ENCODE measurements at regions not wholly inside any gene's neighbourhood (a gene's known extent, or its start where the extent isn't known, plus 50 kb on each side); places are given as distances from the start of the nearest gene placed in this dataset.

- no peak overlapping the region for H3K4me3 ChIP-seq (ENCODE audit: low read depth in 1 of 2, low read length in 2 of 2)
- no peak overlapping the region for H3K9ac ChIP-seq (ENCODE audit: low read depth in 1 of 2, low read length in 2 of 2)
- H3K4me1 ChIP-seq (ENCODE audit: control insufficient read depth in 1 of 2, insufficient read depth in 2 of 2, low read length in 2 of 2), result no peaks in the 10 kb centered on the region
- H3K27me3 ChIP-seq (ENCODE audit: control insufficient read depth in 1 of 2, insufficient read depth in 2 of 2, low read length in 2 of 2), result no peaks in the 10 kb centered on the region
- no peaks in the 10 kb centered on the region for H3K36me3 ChIP-seq (ENCODE audit: control insufficient read depth in 1 of 2, insufficient read depth in 2 of 2, low read length in 2 of 2)
- H3K27ac ChIP-seq (ENCODE audit: low read depth, low read length), result no peak overlapping the region
- H3K9me3 ChIP-seq (ENCODE audit: control insufficient read depth in 1 of 2, low read length in 2 of 2), result no peaks in the 10 kb centered on the region
Observed at GRCh38 chr4:111812760-111813159, 332.5 kb upstream of the FAM241A start.

GRCh38 chr4:111813555-111814140 is 331.6 kb upstream of the FAM241A start:
- H3K9ac ChIP-seq (ENCODE audit: low read depth in 1 of 2, low read length in 2 of 2), result no peak overlapping the region
- H3K27ac ChIP-seq (ENCODE audit: low read depth, low read length), result no peak overlapping the region

GRCh38 chr4:111814961-111815360 is 330.3 kb upstream of the FAM241A start:
- Histone ChIP-seq H3K4me1 (ENCODE audit: control insufficient read depth in 1 of 2, insufficient read depth in 2 of 2, low read length in 2 of 2) (no peaks in the 10 kb centered on the region), H3K27ac (ENCODE audit: low read depth, low read length) (no peak overlapping the region), H3K9ac (ENCODE audit: low read depth in 1 of 2, low read length in 2 of 2) (no peak overlapping the region), H3K36me3 (ENCODE audit: control insufficient read depth in 1 of 2, insufficient read depth in 2 of 2, low read length in 2 of 2) (no peaks in the 10 kb centered on the region), H3K27me3 (ENCODE audit: control insufficient read depth in 1 of 2, insufficient read depth in 2 of 2, low read length in 2 of 2) (no peaks in the 10 kb centered on the region), H3K9me3 (ENCODE audit: control insufficient read depth in 1 of 2, low read length in 2 of 2) (no peaks in the 10 kb centered on the region), H3K4me3 (ENCODE audit: low read depth in 1 of 2, low read length in 2 of 2) (no peak overlapping the region)

More at GRCh38 chr4:111813555-111814140, 331.6 kb upstream of the FAM241A start:
- Histone ChIP-seq H3K4me1 (ENCODE audit: control insufficient read depth in 1 of 2, insufficient read depth in 2 of 2, low read length in 2 of 2) (no peaks in the 10 kb centered on the region), H3K9me3 (ENCODE audit: control insufficient read depth in 1 of 2, low read length in 2 of 2) (no peaks in the 10 kb centered on the region), H3K36me3 (ENCODE audit: control insufficient read depth in 1 of 2, insufficient read depth in 2 of 2, low read length in 2 of 2) (no peaks in the 10 kb centered on the region), H3K4me3 (ENCODE audit: low read depth in 1 of 2, low read length in 2 of 2) (no peak overlapping the region), H3K27me3 (ENCODE audit: control insufficient read depth in 1 of 2, insufficient read depth in 2 of 2, low read length in 2 of 2) (no peaks in the 10 kb centered on the region)

DNA sequence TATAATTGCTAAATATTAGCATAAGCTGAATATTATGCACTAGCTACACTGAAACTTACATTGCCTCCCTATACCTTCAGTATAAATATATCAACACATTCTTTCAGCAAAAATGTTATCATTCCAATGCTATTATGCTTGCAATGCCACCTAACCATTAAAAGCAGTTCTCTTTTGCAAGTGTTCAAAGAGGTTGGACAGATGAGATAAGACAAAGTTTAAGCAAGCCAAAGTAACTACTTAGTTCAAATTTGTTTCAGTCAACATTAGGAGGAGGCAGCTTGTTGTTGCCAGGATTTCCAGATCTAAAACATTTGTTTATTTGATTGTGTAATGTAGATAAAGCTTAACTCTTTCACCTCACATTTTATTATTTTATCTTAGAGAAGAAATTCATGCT is 323.9 kb upstream of the FAM241A start:
- no peaks in the 10 kb centered on the region for H3K9me3 ChIP-seq (ENCODE audit: control insufficient read depth in 1 of 2, low read length in 2 of 2)
- no peaks in the 10 kb centered on the region for H3K27me3 ChIP-seq (ENCODE audit: control insufficient read depth in 1 of 2, insufficient read depth in 2 of 2, low read length in 2 of 2)
- H3K36me3 ChIP-seq (ENCODE audit: control insufficient read depth in 1 of 2, insufficient read depth in 2 of 2, low read length in 2 of 2), result no peaks in the 10 kb centered on the region
- no peak overlapping the region for H3K9ac ChIP-seq (ENCODE audit: low read depth in 1 of 2, low read length in 2 of 2)
- no peak overlapping the region for H3K4me3 ChIP-seq (ENCODE audit: low read depth in 1 of 2, low read length in 2 of 2)
- no peaks in the 10 kb centered on the region for H3K4me1 ChIP-seq (ENCODE audit: control insufficient read depth in 1 of 2, insufficient read depth in 2 of 2, low read length in 2 of 2)
- H3K27ac ChIP-seq (ENCODE audit: low read depth, low read length), result no peak overlapping the region

GRCh38 chr4:111836601-111837000 is 308.7 kb upstream of the FAM241A start:
- no peaks in the 10 kb centered on the region for H3K27me3 ChIP-seq (ENCODE audit: control insufficient read depth in 1 of 2, insufficient read depth in 2 of 2, low read length in 2 of 2)

DNA sequence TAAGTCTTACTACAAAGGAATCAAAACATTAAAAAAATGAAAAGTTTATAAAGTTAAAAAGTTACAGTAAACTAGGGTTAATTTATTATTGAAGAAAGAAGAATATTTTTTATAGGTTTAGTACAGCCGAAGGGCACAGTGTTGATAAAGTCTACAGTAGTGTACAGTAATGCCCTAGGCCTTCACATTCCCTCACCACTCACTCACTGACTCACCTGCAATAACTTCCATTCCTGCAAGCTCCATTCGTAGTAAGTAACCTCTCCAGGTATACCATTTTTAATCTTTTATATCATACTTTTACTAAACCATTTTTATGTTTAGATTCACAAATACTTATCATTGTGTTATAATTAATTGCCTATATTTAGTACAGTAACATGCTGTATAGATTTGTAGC is 307.5 kb upstream of the FAM241A start:
- no peaks in the 10 kb centered on the region for H3K27me3 ChIP-seq (ENCODE audit: control insufficient read depth in 1 of 2, insufficient read depth in 2 of 2, low read length in 2 of 2)
- H3K4me1 ChIP-seq (ENCODE audit: control insufficient read depth in 1 of 2, insufficient read depth in 2 of 2, low read length in 2 of 2), result no peaks in the 10 kb centered on the region
- no peak overlapping the region for H3K4me3 ChIP-seq (ENCODE audit: low read depth in 1 of 2, low read length in 2 of 2)
- no peak overlapping the region for H3K9ac ChIP-seq (ENCODE audit: low read depth in 1 of 2, low read length in 2 of 2)
- H3K27ac ChIP-seq (ENCODE audit: low read depth, low read length), result no peak overlapping the region
- no peaks in the 10 kb centered on the region for H3K9me3 ChIP-seq (ENCODE audit: control insufficient read depth in 1 of 2, low read length in 2 of 2)
- no peaks in the 10 kb centered on the region for H3K36me3 ChIP-seq (ENCODE audit: control insufficient read depth in 1 of 2, insufficient read depth in 2 of 2, low read length in 2 of 2)

More at GRCh38 chr4:111836601-111837000, 308.7 kb upstream of the FAM241A start:
- Histone ChIP-seq H3K27ac (ENCODE audit: low read depth, low read length) (no peak overlapping the region), H3K9ac (ENCODE audit: low read depth in 1 of 2, low read length in 2 of 2) (no peak overlapping the region), H3K4me3 (ENCODE audit: low read depth in 1 of 2, low read length in 2 of 2) (no peak overlapping the region), H3K36me3 (ENCODE audit: control insufficient read depth in 1 of 2, insufficient read depth in 2 of 2, low read length in 2 of 2) (no peaks in the 10 kb centered on the region), H3K9me3 (ENCODE audit: control insufficient read depth in 1 of 2, low read length in 2 of 2) (no peaks in the 10 kb centered on the region), H3K4me1 (ENCODE audit: control insufficient read depth in 1 of 2, insufficient read depth in 2 of 2, low read length in 2 of 2) (no peaks in the 10 kb centered on the region)

DNA sequence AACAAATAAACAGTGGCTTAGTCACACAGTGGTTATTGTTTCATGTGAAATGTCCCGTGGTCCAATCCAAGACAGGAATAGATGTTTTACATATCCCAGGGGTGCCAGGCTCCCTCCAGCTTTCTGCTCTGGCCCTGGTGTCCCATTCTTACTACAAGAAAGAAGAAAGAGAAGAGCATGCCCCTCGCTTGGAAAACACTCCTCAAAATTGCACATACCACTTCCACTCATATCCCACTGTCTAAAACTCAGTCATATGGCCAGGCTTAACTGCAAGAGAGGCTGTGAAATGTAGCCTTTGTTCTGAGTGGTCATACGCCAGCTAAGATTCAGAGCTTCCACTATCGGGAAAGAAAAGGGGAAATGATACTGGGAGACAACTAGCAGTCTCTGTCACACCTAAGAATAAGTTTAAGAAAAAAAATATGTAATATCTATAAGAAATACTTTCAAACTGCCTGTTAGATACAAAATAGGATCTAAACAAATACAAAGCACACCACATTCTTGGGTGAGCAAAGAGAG is 306.8 kb upstream of the FAM241A start:
- H3K9me3 ChIP-seq (ENCODE audit: control insufficient read depth in 1 of 2, low read length in 2 of 2), result no peaks in the 10 kb centered on the region
- H3K4me1 ChIP-seq (ENCODE audit: control insufficient read depth in 1 of 2, insufficient read depth in 2 of 2, low read length in 2 of 2), result no peaks in the 10 kb centered on the region
- H3K36me3 ChIP-seq (ENCODE audit: control insufficient read depth in 1 of 2, insufficient read depth in 2 of 2, low read length in 2 of 2), result no peaks in the 10 kb centered on the region
- no peaks in the 10 kb centered on the region for H3K27me3 ChIP-seq (ENCODE audit: control insufficient read depth in 1 of 2, insufficient read depth in 2 of 2, low read length in 2 of 2)
- no peak overlapping the region for H3K4me3 ChIP-seq (ENCODE audit: low read depth in 1 of 2, low read length in 2 of 2)
- no peak overlapping the region for H3K9ac ChIP-seq (ENCODE audit: low read depth in 1 of 2, low read length in 2 of 2)
- H3K27ac ChIP-seq (ENCODE audit: low read depth, low read length), result no peak overlapping the region

GRCh38 chr4:111839141-111839540 is 306.1 kb upstream of the FAM241A start:
- Histone ChIP-seq H3K4me3 (ENCODE audit: low read depth in 1 of 2, low read length in 2 of 2) (no peak overlapping the region), H3K9me3 (ENCODE audit: control insufficient read depth in 1 of 2, low read length in 2 of 2) (no peaks in the 10 kb centered on the region), H3K9ac (ENCODE audit: low read depth in 1 of 2, low read length in 2 of 2) (no peak overlapping the region), H3K27me3 (ENCODE audit: control insufficient read depth in 1 of 2, insufficient read depth in 2 of 2, low read length in 2 of 2) (no peaks in the 10 kb centered on the region), H3K4me1 (ENCODE audit: control insufficient read depth in 1 of 2, insufficient read depth in 2 of 2, low read length in 2 of 2) (no peaks in the 10 kb centered on the region), H3K36me3 (ENCODE audit: control insufficient read depth in 1 of 2, insufficient read depth in 2 of 2, low read length in 2 of 2) (no peaks in the 10 kb centered on the region), H3K27ac (ENCODE audit: low read depth, low read length) (no peak overlapping the region)

- no peak overlapping the region for H3K9ac ChIP-seq (ENCODE audit: low read depth in 1 of 2, low read length in 2 of 2)
- H3K4me1 ChIP-seq (ENCODE audit: control insufficient read depth in 1 of 2, insufficient read depth in 2 of 2, low read length in 2 of 2), result no peaks in the 10 kb centered on the region
- no peaks in the 10 kb centered on the region for H3K36me3 ChIP-seq (ENCODE audit: control insufficient read depth in 1 of 2, insufficient read depth in 2 of 2, low read length in 2 of 2)
- no peak overlapping the region for H3K4me3 ChIP-seq (ENCODE audit: low read depth in 1 of 2, low read length in 2 of 2)
- H3K9me3 ChIP-seq (ENCODE audit: control insufficient read depth in 1 of 2, low read length in 2 of 2), result no peaks in the 10 kb centered on the region
- H3K27ac ChIP-seq (ENCODE audit: low read depth, low read length), result no peak overlapping the region
- H3K27me3 ChIP-seq (ENCODE audit: control insufficient read depth in 1 of 2, insufficient read depth in 2 of 2, low read length in 2 of 2), result no peaks in the 10 kb centered on the region
Observed at GRCh38 chr4:111842336-111842735, 302.9 kb upstream of the FAM241A start.

GRCh38 chr4:111847296-111848008 is 297.8 kb upstream of the FAM241A start:
- no peaks in the 10 kb centered on the region for H3K27me3 ChIP-seq (ENCODE audit: control insufficient read depth in 1 of 2, insufficient read depth in 2 of 2, low read length in 2 of 2)
- H3K9ac ChIP-seq (ENCODE audit: low read depth in 1 of 2, low read length in 2 of 2), result no peak overlapping the region
- H3K27ac ChIP-seq (ENCODE audit: low read depth, low read length), result no peak overlapping the region
- no peak overlapping the region for H3K4me3 ChIP-seq (ENCODE audit: low read depth in 1 of 2, low read length in 2 of 2)
- H3K4me1 ChIP-seq (ENCODE audit: control insufficient read depth in 1 of 2, insufficient read depth in 2 of 2, low read length in 2 of 2), result no peaks in the 10 kb centered on the region
- no peaks in the 10 kb centered on the region for H3K9me3 ChIP-seq (ENCODE audit: control insufficient read depth in 1 of 2, low read length in 2 of 2)
- H3K36me3 ChIP-seq (ENCODE audit: control insufficient read depth in 1 of 2, insufficient read depth in 2 of 2, low read length in 2 of 2), result no peaks in the 10 kb centered on the region

All from duodenal mucosa (tissue), 2 donors.